Activated CD4-positive, alpha-beta T cell treated with anti-CD3 and anti-CD28 coated beads, Interleukin-2, amount 50 U/mL, for 4 hours (primary cell): ENCODE measurements at regions not wholly inside any gene's neighbourhood (a gene's known extent, or its start where the extent isn't known, plus 50 kb on each side); places are given as distances from the start of the nearest gene placed in this dataset.

Source experiments
- DNase-seq, 2 experiments: peaks; one replicate each; pipeline ENCODE4 v3.0.0-alpha.2; 2020

DNA sequence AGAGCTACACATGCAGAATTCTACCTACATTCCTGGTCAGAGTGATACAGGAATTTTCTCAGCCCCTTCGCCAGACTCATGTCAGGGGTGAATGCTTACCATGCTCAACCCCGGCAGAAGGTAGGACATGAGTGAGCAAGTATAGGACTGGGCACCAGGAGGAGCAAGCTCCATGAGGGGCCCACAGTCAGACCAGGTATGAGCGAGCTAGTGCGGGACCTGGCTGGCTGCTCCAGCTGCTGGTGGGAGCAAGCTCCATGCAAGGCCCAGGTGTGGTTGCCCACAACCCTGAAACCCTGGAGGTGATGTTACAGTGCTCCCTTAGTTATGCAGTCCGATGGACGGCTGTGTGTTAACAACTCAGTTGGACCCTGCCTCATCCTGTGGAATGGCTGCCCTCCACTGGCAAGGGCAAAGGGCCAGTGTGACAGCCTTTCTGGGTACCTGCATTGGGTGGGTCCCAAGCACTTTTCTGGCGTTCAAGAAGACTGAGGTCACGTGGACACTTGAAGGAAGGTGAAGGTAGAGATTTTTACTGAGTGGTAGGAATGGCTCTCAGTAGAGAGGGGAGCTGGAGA, 503.5 kb upstream of the CITED2 start:
- no peak for DNase-seq

GRCh38 chr6:139872665-139873064, 498.2 kb upstream of the CITED2 start:
- no peak for DNase-seq

- no peak for DNase-seq
Observed at GRCh38 chr6:139871803-139872510, 497.5 kb upstream of the CITED2 start.

GRCh38 chr6:139871165-139871710, 496.8 kb upstream of the CITED2 start:
- no peak for DNase-seq

DNA sequence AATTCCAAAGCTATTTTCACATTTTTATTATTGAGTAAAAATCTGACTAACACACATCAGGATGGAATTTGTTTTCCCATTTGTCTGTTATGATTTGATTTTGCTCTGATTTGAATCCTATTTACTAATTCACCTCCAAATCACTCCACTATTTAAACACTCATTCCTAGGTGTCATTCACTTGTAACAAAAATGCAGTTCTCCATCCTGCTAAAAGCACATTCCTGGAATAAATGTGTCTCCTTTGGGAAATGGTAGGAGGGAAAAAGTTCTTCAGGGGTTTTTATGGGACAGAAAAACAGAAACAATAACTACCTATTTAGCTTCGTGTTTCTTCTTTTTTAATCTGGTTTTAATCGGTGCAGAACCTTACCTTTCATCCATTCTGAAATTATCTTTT, 494.1 kb upstream of the CITED2 start:
- DNase-seq: no peak

GRCh38 chr6:139863964-139864363, 489.5 kb upstream of the CITED2 start:
- no peak for DNase-seq

- DNase-seq: no peak
Observed at GRCh38 chr6:139863346-139863745, 488.9 kb upstream of the CITED2 start.

- no peak for DNase-seq
Observed at GRCh38 chr6:139862311-139862710, 487.9 kb upstream of the CITED2 start.

DNA sequence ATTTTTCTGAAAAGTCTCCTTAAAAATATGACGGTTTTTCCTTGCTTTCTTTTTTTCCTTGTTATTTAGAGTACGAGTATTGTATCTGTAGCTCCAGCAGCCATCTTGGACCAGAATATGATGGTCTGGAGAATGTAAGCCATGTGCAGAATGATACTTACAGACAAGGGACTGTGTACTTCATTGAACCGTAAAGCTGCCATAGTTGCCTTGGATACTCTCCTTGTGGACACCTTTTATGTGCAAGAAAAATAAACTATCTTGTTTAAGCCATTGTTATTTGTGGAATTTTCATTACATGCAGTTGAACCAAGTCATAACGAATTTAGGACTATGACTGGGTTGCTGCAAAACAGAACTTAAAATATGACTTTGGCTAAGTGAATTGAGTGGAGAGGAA, 485.8 kb upstream of the CITED2 start:
- no peak for DNase-seq

GRCh38 chr6:139858429-139858828, 484.0 kb upstream of the CITED2 start:
- no peak for DNase-seq

DNA sequence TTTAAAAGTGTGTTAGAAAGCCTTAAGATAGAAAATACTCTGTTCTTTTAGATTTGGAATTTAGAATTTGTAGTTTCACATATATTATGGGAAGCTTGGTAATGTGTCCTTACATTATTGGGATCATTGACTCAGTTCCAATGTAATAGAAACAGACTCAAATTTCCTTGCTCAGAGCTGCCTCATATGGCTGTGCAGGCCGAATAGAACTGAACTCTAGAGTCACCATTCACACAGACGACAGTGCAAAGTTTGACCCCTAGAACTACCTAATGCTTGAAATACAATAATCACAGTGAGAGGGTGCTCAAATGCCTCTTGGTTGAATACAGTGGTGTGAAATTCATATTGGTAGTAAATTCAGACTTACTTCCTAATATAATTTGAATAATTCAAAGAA, 482.7 kb upstream of the CITED2 start:
- DNase-seq: no peak

- DNase-seq: no peak
Observed at GRCh38 chr6:139856562-139856961, 482.1 kb upstream of the CITED2 start.

- DNase-seq: no peak
Observed at GRCh38 chr6:139855671-139856311, 481.3 kb upstream of the CITED2 start.

DNA sequence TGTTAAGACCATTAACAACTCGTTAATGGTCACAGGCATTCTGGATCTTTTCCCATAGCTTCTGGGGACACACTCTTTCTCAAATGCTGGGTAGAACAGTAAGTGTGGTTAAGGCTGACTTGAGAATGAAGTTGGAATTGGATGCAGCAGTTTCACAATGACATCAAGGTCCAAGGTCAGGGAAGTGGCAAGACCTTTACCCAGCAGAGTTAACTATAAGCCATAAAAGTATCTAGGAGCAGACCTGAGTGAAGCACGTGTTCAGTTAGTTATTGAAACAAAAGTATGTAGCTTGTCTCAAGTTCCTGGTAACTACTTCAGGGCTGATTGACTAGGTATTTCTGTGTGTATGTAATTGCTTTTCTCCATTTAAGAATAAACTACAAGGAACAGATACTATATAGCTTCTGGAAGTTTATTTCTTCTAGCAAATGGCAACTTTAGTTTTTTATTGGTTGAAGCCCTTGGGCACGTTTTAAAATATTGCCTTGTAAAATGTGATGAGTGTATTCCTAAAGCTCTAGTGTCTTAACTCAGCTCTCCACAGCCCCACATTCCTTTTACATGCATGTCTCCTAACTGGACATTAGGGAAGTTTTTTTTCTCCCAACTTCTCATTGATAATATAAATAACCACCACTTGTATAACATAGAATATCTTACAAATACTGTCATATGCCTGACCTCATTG, 479.0 kb upstream of the CITED2 start:
- DNase-seq: no peak

DNA sequence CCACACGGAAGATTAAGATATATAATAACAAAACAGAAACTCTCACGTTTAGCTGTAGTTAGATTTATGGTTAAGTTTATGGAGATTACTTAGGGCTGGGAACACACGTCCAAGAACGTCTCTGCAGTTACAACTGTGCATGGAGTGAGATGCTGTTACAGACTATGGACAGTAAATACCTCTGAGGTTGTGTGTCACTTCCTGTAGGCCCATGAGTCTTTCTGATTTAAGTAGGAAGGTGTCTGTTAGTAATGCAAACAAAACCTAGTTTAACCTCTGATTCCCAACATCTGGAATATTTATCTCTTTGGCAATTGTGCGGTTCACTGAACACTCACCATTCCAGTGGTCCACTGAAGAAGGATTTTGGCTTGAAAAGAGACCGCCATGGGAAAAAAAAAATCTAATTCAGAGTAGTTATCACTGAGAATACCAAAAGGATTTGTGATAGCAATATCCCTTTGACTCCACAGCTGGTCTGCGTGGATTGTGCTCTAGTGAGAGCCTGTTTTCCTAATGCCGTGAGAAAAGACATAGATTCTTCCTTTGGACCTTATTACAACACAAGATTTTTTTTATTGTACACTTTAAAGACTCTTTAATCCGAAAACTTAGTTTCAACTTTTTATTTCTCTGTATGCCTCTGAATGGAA, 478.2 kb upstream of the CITED2 start:
- no peak for DNase-seq

DNA sequence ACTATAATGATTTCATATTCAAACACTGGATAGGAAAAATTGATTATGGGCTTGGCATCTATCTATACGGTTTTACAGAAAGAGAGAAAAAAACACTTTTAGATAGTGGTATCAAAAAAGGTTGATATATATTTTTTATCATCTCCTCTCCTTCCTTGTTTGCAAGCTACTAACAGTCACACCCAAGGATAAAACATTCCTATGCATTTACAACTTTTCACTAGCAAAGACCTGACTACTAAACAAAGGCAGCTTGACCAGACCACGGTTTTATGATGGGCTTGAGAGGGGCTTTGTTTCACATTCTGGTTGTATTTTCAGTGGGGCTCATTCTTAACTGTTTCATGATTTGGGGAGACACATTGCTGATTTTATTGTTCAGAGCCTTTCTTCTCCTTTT, 477.6 kb upstream of the CITED2 start:
- no peak for DNase-seq

- no peak for DNase-seq
Observed at GRCh38 chr6:139851206-139851605, 476.8 kb upstream of the CITED2 start.

DNA sequence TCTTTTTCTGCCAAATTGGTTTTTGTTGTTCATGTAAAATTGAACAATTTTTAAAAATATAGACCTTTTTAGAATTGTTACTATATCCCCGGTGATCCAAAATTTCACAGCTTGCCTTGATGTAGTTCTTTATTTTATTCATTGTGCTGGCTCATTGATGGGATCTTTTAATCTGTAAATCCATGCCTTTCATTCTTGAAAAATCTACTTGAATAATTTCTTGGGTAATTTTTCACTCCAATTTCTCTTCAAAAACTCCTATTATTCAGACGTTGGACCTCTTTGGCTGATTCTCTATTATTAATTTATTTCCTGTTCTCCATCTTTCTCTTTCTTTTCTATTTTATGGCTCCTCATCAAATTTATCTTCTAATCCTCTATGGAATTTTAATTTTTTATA, 476.1 kb upstream of the CITED2 start:
- no peak for DNase-seq

GRCh38 chr6:139847457-139847813, 473.0 kb upstream of the CITED2 start:
- DNase-seq: no peak

DNA sequence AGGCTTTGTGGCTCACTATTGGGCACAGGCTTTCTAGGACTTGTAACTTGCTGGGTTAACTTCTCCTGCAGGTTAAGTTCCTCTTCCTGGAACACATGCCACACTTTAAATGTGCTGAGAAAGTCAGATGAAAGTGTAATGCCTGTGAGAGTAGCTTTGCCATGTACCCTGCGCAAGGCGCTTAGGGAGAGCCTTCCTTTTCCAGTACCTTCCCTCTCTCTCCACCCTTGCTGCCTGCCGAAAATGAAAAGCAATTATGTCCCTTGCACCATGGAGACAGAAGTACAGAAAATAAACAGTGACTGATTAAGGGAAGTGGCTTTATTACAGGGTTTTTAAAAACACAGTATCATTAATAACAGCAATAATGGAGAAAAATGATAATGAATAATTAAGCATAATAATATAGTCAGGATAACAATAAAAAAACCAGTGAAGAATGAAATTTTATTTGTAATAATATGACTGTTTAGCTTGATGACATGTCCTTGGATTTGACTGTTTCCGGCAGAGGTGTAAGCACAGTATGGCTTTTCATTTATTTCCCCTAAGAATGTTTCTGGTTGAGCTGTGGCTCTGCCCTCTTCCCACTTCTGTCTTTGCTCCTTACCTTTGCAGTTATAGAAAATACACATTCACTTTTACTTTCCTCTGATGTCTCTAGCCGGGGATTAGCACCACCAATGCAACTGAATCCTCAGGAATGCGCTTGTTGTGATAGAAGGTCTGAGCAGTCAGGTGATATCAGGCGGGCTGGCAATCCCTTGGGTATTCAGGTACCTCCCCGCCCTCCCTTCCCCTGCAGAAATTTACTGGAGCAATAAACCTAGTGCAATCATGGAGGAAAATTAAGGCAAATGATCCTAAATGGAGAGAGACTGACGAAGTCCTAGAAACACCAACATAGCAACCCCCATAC, 472.3 kb upstream of the CITED2 start:
- DNase-seq: no peak

DNA sequence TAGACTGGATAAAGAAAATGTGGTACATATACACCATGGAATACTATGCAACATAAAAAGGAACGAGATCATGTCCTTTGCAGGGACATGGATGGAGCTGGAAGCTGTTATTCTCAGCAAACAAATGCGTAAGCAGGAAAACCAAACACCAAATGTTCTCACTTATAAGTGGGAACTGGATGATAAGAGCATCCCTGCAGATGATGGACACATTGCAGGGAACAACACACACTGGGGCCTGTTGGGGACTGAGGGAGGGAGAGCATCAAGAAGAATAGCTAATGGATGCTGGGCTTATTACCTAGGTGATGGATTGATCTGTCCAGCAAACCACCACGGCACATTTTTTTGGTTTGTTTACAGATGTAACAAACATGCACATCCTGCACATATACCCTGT, 470.5 kb upstream of the CITED2 start:
- DNase-seq: no peak

GRCh38 chr6:139841794-139842215, 467.4 kb upstream of the CITED2 start:
- no peak for DNase-seq
